Coronary artery (tissue), 2 donors: ENCODE measurements at regions not wholly inside any gene's neighbourhood (a gene's known extent, or its start where the extent isn't known, plus 50 kb on each side); places are given as distances from the start of the nearest gene placed in this dataset.

Source experiments
- DNase-seq: peaks from one replicate; pipeline ENCODE4 v3.0.0-alpha.2; 2017; ENCODE audit warnings: low spot score
- H3K27ac ChIP-seq, 2 donors: fragments of 200-600 bp; sonication (generic); one replicate each; pipeline ENCODE4 v1.5.1; 2016 to 2019
- H3K4me3 ChIP-seq: fragments of 200-600 bp; sonication (generic); 2 replicates; pipeline ENCODE4 v1.5.1; 2016; ENCODE audit warnings: mild to moderate bottlenecking, moderate library complexity
- CTCF ChIP-seq: fragments of 200-600 bp; sonication (generic); IDR thresholded peaks from one replicate; pipeline ENCODE4 v1.5.1; 2019; ENCODE audit warnings: antibody characterized with exemption

- Histone ChIP-seq H3K4me3 (no peak overlapping the region), H3K27ac (peak overlapping the region in 1 of 2 donors; percentile 26)
- no peak for TF ChIP-seq CTCF
- peak; percentile 81 for DNase-seq
Observed at GRCh38 chr11:112320668-112321067, 60.0 kb upstream of the PLET1 start.

- Histone ChIP-seq H3K4me3 (no peak overlapping the region), H3K27ac (no peak overlapping the region)
- no peak for TF ChIP-seq CTCF
- DNase-seq, result no peak
Observed at GRCh38 chr11:112321501-112322172, 61.0 kb upstream of the PLET1 start.

- TF ChIP-seq CTCF, result no peak
- Histone ChIP-seq H3K27ac (no peak overlapping the region), H3K4me3 (no peak overlapping the region)
- DNase-seq, result no peak
Observed at GRCh38 chr11:112322173-112322790, 61.6 kb upstream of the PLET1 start.

- TF ChIP-seq CTCF, result no peak
- H3K27ac ChIP-seq, result no peak overlapping the region
- DNase-seq, result no peak
- H3K4me3 ChIP-seq, result no peak overlapping the region
Observed at GRCh38 chr11:112334381-112334780, 73.7 kb upstream of the PLET1 start.

- Histone ChIP-seq H3K27ac (no peak overlapping the region), H3K4me3 (no peak overlapping the region)
- TF ChIP-seq CTCF, result no peak
- no peak for DNase-seq
Observed at GRCh38 chr11:112336356-112336886, 75.8 kb upstream of the PLET1 start.

- TF ChIP-seq CTCF, result no peak
- no peak for DNase-seq
- Histone ChIP-seq H3K27ac (no peak overlapping the region), H3K4me3 (no peak overlapping the region)
Observed at GRCh38 chr11:112339566-112339965, 78.9 kb upstream of the PLET1 start.
